ENCODE measurements at regions not wholly inside any gene's neighbourhood (a gene's known extent, or its start where the extent isn't known, plus 50 kb on each side); places are given as distances from the start of the nearest gene placed in this dataset.

DNA sequence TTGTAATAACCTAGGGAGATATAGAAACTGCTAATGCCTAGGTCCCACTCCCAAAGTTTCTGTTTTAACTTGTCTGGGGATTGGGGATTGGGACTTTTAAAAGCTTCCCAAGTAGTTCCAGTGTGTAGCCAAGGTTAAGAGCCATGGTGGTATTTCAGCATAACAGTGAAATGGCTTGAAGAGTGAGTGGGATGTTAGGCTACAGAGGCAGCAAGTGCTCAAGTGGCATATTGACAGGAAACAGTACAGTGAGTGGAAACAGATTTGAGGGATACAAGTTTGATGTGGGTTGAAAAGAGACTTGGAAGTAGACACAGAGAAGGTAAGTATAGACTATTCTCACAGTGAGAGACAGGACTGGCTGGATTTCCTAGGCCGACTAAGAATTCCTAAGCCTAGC lies 217.6 kb upstream of the CNKSR2 start:
- Histone ChIP-seq H3K9me3 (no peaks in the 10 kb centered on the region), H3K36me3 (no peaks in the 10 kb centered on the region), H3K4me1 (no peaks in the 10 kb centered on the region), H3K27me3 (replicated peaks in 1 of 7) (no peaks in the 10 kb centered on the region), H3K4me3 (no peak overlapping the region), H3K27ac (no peak overlapping the region)
- 59 to 100% (median 87%) methylated on average over 1 of the region's 1 CpG for WGBS, 5 donors
- intact Hi-C loops (cut with DNase I; ENCODE audit: low total_unique reads) = no loop called here
- TF ChIP-seq POLR2AphosphoS5 (IDR thresholded peaks at IDR 0.05) (no peak), POLR2A (IDR thresholded peaks at IDR 0.05) (no peak), CTCF (IDR thresholded peaks at IDR 0.05 in 8 of 11, conservative IDR thresholded peaks at IDR 0.05 in 3 of 11) (no peak)
- no peak for DNase-seq

DNA sequence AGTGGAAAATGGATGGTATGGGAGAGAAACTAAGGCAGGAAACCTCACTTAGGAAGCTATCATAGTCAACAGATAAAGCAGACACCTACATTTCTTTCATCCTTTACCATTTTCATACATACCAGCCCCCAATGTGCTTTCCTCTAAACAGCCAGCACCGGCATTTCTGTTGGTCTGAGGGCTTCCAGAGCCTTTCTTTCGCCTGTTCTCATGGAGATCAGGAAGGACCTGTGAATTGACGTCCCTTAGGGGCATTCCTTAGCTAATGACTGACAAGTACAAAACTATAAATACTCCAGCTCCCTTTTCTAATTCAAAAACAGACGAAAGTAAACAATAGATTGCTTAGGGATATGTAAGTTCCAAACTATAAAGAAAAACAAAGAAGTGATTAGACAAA lies 215.5 kb upstream of the CNKSR2 start:
- Histone ChIP-seq H3K27me3 (replicated peaks in 1 of 7) (no peaks in the 10 kb centered on the region), H3K9me3 (no peaks in the 10 kb centered on the region), H3K4me3 (no peak overlapping the region), H3K27ac (no peak overlapping the region), H3K4me1 (no peaks in the 10 kb centered on the region), H3K36me3 (no peaks in the 10 kb centered on the region)
- no peak for DNase-seq
- TF ChIP-seq CTCF (IDR thresholded peaks at IDR 0.05 in 8 of 11, conservative IDR thresholded peaks at IDR 0.05 in 3 of 11) = no peak
- no peak for TF ChIP-seq POLR2AphosphoS5 (IDR thresholded peaks at IDR 0.05)
- intact Hi-C loops (cut with DNase I; ENCODE audit: low total_unique reads) = no loop called here
- WGBS, 5 donors = 33 to 51% (median 36%) methylated on average over 4 of the region's 4 CpGs

DNA sequence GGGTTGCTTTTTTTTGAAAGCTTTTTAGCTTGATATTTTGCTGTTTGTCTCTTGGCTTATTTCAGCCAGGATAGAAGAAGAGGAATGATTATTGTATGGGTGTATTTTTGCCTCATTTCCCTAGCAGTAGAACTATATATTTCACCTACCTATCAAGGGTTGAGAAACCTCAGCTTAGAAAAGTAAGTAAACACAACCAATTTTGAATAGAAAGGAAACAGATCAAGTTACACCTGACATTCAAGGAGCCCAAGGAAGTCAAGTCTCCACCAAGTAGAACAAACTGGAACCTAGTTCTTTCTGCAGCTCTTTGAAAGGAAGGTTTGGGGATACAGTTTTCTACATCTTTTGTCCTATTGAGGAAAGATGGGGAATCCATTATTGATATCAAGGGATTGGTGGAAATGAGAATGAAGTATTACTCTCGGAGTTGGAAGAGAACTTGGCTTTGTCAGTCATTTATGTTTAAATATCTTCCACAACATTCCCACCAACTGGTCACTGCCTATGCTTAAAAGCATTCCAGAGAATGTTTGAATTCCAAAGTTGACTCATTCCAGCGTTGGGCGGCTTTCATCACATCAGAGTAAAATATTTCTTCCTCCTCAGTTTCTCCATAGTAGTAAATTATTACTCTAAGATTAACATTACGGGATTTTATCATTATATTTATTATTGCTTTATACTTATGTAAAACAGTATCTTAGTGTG lies 207.8 kb upstream of the CNKSR2 start:
- H3K9me3 ChIP-seq = no peaks in the 10 kb centered on the region
- WGBS, 5 donors = 55 to 79% (median 67%) methylated on average over 4 of the region's 4 CpGs
- intact Hi-C loops (cut with DNase I; ENCODE audit: low total_unique reads) = no loop called here
- H3K27me3 ChIP-seq (replicated peaks in 1 of 7) = no peaks in the 10 kb centered on the region
- TF ChIP-seq POLR2AphosphoS5 (IDR thresholded peaks at IDR 0.05) (no peak), POLR2A (IDR thresholded peaks at IDR 0.05) (no peak), CTCF (IDR thresholded peaks at IDR 0.05 in 8 of 11, conservative IDR thresholded peaks at IDR 0.05 in 3 of 11) (no peak)
- H3K4me1 ChIP-seq = no peaks in the 10 kb centered on the region
- no peak for DNase-seq
- no peaks in the 10 kb centered on the region for H3K36me3 ChIP-seq
- H3K4me3 ChIP-seq = no peak overlapping the region
- no peak overlapping the region for H3K27ac ChIP-seq

DNA sequence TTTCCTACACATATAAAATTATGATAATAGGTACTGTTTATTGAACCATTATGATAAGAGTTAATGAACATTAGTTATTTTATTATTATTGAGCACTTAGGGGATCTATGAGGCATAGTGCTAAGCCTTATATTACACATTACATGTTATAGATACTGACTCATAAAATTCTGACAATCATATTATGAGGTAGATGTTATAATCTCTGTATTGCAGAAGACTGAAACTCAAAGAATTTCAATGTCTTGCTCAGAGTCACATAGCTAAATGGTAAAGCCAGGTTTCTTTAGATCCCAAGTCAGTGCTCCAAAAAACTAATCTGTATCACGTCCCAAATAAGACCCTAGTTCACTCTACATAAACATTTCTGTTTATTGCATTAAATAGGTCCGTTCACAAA lies 207.2 kb upstream of the CNKSR2 start:
- DNase-seq = no peak
- intact Hi-C loops (cut with DNase I; ENCODE audit: low total_unique reads) = no loop called here
- Histone ChIP-seq H3K4me1 (no peaks in the 10 kb centered on the region), H3K27ac (no peak overlapping the region), H3K9me3 (no peaks in the 10 kb centered on the region), H3K36me3 (no peaks in the 10 kb centered on the region), H3K27me3 (replicated peaks in 1 of 7) (no peaks in the 10 kb centered on the region), H3K4me3 (no peak overlapping the region)
- WGBS, 5 donors = 29 to 68% (median 56%) methylated on average over 2 of the region's 2 CpGs
- TF ChIP-seq POLR2A (IDR thresholded peaks at IDR 0.05) = no peak

DNA sequence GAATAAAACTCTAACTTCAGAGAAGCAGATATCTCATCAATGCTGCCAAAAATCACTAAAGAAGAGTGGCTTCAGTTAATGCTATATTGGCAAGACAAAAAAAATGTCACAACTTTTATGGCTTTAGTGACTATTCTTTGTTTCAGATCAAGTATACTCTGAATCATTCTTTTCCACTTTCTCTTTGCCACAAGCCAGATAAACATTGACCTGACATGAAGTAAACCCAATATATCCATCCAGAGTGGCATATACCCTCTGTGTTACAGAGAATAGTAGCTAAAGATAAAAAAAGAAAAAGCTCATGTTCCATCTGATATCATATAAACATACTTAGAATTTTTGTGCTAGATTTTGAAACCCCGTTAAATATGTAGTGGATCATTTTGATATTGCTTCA lies 206.7 kb upstream of the CNKSR2 start:
- no peak overlapping the region for H3K4me3 ChIP-seq
- no peaks in the 10 kb centered on the region for H3K9me3 ChIP-seq
- H3K27me3 ChIP-seq (replicated peaks in 1 of 7) = no peaks in the 10 kb centered on the region
- intact Hi-C loops (cut with DNase I; ENCODE audit: low total_unique reads) = no loop called here
- 72 to 96% (median 84%) methylated on average over 1 of the region's 1 CpG for WGBS, 5 donors
- H3K4me1 ChIP-seq = no peaks in the 10 kb centered on the region
- no peaks in the 10 kb centered on the region for H3K36me3 ChIP-seq
- DNase-seq = no peak
- no peak overlapping the region for H3K27ac ChIP-seq
- TF ChIP-seq POLR2A (IDR thresholded peaks at IDR 0.05) = no peak
- no peak for TF ChIP-seq CTCF (IDR thresholded peaks at IDR 0.05 in 8 of 11, conservative IDR thresholded peaks at IDR 0.05 in 3 of 11)
